SK-MEL-5 (cell line): ENCODE measurements at regions not wholly inside any gene's neighbourhood (a gene's known extent, or its start where the extent isn't known, plus 50 kb on each side); places are given as distances from the start of the nearest gene placed in this dataset.

Experiments
- DNase-seq: peaks from one replicate; pipeline ENCODE4 v3.0.0-alpha.2; 2016; ENCODE audit warnings: low read depth, low spot score
- in situ Hi-C: cut with HindIII; loops from 2 replicates; pipeline ENCODE4 v1.10.0; 2016; ENCODE audit warnings: low sequenced_read_pairs, high pct_unique_total_duplicates, low pct_unique_long_range_greater_than_20kb

DNA sequence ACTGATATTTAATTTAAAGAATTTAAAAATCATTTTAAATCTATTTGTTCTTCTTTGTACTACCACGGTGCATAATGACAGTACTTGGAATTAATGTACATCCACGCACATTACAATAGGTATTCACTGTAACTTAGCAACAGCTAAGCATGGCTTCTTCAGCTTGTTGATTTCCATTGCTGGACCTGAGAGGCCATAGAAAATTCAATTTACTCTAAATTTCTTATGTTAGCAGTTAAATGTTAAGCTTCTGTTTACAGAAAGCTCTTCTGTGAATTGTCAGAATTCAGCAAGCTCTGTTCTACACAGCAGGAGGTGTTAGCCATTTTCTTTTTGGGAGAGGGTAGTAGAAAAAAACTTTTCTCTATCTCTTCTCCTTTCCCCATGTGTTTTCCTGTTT, 1149.3 kb upstream of the CDH2 start:
- DNase-seq, result no peak
- in situ Hi-C loops, result no loop called here

DNA sequence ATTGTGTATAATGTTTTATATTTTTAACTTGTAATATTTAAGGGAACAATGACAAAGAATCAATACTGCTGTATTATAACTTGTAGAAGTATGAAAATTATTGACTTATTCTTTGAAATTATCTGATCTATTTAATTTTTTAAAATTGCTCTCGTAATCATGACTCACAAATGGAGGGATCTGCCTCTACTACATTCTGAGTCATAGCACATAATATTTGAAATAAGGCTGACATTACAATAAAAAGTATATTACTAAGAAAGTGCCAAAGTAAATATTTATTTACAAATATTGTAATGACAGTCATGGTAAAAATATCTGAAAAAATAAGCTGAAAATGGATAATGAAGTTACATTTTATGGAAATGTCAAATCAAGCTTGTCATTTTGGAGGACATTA, 1144.6 kb upstream of the CDH2 start:
- no peak for DNase-seq
- in situ Hi-C loops, result no loop called here

DNA sequence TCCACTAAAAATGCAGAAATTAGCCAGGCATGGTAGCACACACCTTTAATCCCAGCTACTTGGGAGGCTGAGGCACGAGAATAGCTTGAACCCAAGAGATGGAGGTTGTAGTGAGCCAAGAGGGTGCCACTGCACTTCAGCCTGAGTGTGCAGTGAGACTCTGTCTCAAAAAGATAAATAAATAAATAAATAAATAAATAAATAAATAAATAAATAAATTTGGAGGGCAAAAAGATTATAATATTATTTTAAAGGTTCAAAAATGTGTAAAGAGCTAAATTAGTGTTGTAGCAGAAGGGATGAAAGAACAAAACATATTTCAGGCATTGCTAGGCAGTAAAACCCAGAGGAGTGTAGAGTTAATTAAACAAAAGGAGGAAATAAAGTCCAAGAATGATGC, 1136.4 kb upstream of the CDH2 start:
- in situ Hi-C loops, result no loop called here
- no peak for DNase-seq

DNA sequence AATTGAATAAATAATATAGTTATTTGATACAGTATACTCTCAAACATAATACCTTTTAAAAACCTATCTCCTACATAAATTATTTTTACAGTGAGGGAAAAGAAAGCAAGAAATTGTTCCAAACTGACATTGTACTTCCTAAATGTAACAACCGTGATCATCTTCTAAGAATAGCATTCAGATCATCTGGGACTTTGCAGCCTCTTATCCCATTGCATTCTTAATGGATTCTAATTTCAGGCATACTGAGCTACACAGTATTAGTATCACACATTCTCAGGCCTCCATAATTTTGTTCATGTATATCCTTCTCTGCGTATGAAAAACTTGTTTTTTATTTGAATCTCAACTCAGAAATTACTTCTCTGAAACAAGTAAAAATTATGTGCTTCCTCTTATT, 1134.7 kb upstream of the CDH2 start:
- no peak for DNase-seq
- in situ Hi-C loops, result no loop called here

DNA sequence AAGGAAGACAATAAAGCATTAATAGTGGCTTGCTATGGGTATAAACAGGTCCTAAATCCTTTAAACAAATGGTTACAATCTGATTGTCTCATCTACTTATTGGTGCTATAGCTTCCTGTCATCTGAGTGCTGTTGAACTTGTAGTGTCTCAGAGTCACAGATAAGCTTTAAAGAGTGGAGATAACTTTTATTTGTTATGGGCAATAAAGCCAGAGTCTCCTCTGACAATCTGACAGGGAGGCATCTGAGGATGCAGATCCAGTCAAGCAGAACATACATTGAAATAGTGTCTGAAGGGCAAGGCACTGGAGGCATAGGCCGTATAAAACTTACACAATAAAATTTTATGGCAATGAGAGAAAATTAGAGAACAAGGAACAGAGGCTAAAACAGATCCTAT, 1132.4 kb upstream of the CDH2 start:
- no peak for DNase-seq
- in situ Hi-C loops, result no loop called here

DNA sequence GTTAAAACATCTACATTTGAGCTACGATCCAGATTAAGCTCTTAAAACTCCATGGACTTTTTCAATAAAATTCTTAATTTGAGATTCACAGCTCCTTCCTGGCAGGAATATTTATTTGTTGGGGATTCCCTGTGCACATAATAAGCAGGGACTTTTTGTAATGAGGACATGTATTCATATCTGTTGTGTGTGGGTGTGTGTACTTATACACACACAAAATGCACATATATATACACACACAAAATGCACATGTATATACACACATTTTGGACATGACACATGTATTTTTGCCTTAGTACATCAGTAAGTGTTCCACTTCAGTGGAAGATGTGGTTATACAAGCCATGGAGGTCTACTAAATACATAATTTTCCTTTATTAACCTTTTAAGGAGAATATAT, 1131.1 kb upstream of the CDH2 start:
- DNase-seq, result no peak
- in situ Hi-C loops, result no loop called here

DNA sequence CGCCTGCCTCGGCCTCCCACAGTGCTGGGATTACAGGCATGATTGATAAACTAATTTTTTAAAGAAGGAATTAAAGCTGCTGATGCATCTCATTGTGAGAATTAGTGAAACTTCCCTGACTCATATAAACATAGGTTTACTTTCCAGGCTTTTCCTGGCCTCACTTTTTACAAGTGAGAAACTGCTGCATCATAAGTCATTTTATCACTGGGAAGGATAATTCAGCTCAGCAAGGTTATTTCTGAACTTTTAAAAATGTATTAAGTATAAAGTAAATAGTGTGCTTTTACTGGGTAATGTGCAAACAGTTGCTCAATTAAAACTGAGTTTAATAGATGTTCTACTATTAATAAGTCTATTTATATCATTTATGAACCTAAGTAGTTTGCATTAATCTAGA, 1130.3 kb upstream of the CDH2 start:
- DNase-seq, result no peak
- in situ Hi-C loops, result no loop called here

DNA sequence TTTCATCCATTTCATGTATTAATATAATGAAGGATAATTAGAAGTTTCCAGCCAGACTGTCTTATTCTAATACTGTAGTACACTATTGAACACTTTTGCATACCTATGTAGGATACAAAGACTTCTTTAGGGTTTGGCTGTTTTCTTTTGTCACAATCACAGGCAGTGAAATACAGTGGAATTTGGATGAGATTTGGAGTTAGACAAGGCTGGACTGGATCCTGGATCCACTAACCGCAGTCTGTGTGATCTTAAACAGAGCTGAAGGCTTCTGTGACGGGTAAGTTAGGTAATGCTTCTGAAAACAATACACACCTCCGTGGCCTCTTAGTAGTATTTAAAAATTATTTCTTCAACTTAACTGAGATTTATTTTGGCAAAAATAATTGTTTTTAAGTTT, 1128.6 kb upstream of the CDH2 start:
- in situ Hi-C loops, result no loop called here
- DNase-seq, result no peak

DNA sequence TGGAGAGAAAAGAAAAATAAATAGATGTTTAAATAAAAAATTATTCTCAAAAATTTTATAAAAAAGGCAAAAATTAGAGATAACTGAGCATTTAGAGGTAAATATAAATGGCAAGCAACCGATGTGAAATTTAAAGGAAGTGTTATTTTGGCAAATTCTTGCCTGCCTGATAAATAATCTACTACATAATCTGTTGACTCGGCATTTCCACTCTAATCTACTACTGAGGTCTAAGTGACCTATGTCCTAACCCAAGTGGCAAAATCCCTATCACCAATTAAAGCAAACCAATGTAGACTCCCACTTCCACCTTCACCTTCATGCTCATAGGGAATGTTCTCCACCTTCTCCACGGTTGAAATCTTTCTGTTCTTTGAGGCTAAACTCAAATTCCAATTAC, 1124.1 kb upstream of the CDH2 start:
- in situ Hi-C loops, result no loop called here
- DNase-seq, result no peak

DNA sequence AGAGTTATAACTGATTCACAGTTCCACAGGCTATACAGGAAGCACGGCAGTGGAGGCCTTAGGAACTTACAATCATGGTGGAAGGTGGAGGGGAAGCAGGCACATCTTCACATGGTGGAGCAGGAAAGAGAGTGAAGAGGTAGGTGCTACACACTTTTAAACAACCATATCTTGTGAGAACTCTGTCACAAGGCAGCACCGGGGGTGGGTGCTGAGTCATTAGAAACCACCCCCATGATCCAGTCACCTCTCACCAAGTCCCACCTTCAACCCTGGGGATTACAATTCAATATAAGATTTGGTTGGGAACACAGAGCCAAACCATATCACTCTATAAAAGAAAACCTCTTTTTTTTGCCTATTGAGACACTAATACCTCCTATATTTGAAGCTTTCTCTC, 1108.5 kb upstream of the CDH2 start:
- no peak for DNase-seq
- in situ Hi-C loops, result no loop called here

DNA sequence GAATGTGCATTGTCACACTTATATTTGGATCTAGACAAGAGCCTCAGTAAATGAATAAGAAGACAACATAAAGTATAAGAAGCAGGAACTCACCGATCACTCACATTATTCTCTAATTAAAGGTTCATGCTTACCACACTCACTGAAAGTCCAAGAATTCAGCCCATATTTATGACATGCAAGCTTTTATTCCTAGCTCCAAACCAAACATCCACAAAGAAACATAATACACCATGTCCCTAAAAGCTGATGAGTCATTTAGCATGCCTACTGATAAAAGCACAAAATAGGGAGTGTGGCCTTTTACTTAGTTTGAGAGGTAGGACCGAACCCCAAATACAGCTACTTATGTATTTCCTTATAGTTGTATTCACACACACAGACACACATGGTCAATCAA, 1094.6 kb upstream of the CDH2 start:
- DNase-seq, result no peak
- in situ Hi-C loops, result no loop called here

DNA sequence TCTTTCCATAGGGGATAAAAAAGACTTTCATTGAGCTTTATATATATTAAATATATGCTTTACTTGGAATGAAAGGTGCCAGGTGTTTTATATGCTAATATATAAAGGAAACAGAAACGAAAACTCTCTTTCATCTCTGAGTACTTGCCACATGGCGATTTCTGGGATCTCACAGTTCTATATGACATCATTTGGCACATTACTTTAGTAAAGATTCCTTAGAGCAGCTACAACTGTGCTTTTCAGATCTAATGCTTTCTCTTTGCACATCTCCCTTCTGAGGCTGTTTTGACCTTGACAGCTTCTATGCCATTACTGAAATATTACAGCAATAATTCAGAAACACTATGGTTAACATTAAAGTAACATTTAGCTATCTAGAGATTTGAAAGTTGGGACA, 1082.9 kb upstream of the CDH2 start:
- in situ Hi-C loops, result no loop called here
- DNase-seq, result no peak

DNA sequence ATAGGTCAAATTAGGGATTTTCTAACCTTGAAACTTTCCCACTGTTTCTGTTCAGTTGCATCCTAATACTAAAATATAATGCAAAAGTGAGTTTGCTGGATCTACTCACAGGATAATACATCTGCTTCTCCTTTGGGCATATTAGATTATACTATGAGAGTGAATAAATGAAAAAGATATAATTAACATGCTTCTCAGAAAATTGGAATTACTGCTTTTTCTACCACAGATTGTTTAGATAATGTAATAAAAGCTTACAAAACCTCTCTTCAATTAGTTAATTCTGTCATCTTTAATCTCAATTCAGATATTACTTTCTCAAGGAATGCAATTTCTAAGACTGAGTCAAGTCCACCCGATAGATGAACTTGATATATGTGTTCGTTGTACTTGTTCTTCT, 1077.2 kb upstream of the CDH2 start:
- no peak for DNase-seq
- in situ Hi-C loops, result no loop called here

DNA sequence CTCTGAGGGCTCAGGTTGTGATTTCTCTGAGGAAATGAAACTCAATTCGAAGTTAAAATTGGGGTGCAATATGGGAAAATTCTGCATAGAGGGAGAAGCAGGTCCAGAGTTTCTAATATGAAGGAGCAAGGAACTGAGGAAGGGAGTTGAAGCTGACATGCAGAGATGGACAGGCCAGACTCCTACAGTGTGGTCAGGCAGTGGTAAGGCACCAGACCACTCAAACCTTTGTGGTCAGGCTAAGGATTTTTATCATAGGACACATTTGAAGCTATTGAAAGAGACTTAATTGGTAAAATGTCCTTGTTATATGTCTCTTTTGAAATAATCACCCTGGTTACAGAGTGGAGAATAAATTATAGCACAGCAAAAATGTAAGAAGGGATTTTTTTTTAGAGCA, 1074.8 kb upstream of the CDH2 start:
- in situ Hi-C loops, result no loop called here
- DNase-seq, result no peak

DNA sequence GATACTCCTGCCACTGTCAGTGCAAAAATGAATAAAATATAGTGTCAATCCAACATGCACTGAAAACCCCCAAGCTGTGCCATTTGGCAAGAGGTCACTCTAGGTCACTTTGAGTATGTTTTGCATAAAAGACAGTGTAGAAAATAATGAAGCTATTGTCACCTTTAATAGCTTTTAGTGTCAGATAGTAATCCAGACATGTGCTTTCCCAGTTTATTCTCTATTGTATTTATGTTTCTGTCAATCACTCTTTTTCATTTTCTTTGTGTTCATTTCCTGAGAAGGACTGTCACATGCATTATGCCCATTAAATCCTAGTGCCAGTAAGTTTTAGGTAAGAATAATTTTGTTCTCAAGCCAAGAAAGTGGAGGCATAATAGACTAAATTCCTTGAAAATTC, 1073.9 kb upstream of the CDH2 start:
- in situ Hi-C loops, result no loop called here
- DNase-seq, result no peak

DNA sequence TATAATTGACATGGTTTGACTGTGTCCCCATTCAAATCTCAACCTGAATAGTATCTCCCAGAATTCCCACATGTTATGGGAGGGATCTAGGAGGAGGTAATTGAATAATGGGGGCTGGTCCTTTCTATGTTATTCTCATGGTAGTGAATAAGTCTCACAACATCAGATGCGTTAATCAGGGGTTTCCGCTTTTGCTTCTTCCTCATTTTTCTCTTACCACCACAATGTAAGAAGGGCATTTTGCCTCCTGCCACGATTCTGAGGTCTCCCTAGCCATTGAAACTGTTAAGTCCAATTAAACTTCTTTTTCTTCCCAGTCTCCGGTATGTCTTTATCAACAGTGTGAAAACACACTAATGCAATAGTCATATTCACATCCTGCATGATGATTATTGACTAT, 1073.3 kb upstream of the CDH2 start:
- in situ Hi-C loops, result no loop called here
- no peak for DNase-seq

DNA sequence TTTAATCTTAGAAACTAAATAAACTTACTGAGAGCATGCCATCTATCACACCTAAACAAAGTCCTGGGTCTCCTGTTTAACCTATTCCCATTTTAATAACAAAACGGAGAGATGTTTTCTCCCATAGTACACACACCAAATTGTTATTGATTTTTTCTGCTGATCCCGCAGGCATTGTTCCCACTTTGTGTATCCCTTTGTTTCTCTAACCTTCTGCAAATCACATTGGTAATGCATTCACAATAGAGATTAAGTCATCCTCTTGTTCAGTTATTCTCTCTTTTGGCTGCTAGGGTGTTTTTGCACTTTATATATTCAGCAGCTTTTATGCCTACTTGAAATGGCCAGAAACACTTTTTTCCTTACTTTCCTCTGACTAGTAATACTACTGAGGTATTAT, 1071.9 kb upstream of the CDH2 start:
- in situ Hi-C loops, result no loop called here

DNA sequence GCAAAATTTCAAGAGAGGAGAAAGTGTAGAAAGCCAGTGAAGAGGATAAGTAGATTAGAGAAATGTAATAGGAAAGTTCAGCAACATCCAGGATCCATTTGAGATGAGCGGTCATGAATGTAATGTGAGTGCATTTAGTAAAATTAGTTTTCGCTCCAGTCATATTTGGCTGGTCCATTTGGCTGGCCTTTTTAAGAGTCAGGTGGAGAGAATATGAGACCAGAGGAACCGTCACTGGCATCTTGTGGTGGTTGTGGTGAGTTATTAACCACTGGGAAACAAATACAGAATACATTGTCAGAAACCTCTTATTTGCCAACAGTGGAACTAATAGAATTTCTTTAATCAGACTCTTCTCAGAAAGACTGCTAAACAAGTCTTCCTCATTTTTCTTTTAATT, 1064.3 kb upstream of the CDH2 start:
- no peak for DNase-seq
- in situ Hi-C loops, result no loop called here

More for the DNA sequence above, 1071.9 kb upstream of the CDH2 start:
- no peak for DNase-seq

DNA sequence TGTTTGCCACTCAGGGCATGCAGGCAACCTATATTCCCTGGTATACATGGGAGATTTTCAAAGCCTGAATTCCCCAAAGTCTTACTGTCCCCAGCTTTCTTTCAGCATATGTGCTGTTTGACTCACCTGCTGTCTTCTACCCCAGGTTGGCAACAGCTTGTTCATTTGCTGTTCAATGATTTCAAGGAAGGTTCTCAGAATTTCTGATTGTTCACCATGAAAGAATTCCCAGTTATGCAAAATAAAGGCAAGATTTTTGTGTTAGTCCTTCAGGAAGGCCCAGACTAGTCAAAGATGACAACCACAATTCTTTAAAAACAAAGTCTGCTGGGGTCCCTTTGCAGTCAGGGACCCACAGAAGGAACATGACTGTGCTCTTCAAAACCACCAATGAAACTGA, 1057.8 kb upstream of the CDH2 start:
- no peak for DNase-seq
- in situ Hi-C loops, result no loop called here

DNA sequence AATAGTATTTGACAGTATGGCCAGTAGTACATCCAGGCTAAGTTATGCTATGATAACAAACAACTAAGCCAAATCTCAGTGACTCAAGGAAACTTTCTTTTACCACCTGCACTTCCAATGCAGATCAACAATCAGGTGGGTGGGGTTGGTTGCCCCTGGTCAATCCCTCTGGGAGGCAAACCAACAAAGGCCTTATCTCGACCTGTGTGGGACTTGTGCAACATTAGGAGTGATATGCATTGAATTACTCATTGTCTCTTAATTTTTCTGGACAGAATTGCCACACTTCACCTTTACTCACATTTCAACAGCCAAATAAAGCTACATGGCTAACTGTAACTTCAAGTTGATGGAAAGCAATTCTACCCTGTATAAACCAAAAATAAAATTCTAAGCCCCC, 1049.3 kb upstream of the CDH2 start:
- in situ Hi-C loops, result no loop called here
- DNase-seq, result no peak

DNA sequence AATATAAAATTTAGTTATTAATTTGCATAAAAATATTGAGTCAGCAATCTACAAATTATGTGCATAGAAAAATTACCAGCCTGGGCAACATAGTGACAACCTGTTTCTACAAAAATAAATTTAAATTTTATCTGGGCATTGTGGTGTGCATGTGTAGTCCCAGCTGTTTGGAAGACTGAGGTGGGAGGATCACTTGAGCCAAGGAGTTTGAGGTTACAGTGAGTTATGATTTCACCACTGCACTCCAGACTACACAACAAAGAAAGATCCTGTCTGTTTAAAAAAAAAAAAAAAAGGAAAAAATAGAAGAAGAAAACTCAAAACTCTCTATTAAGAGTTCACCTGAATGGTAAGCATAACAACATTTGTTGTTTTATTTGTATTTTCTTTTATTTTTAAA, 1048.4 kb upstream of the CDH2 start:
- in situ Hi-C loops, result no loop called here
- DNase-seq, result no peak
